AG04450 (cell line): ENCODE measurements at regions not wholly inside any gene's neighbourhood (a gene's known extent, or its start where the extent isn't known, plus 50 kb on each side); places are given as distances from the start of the nearest gene placed in this dataset.

Source experiments
- CTCF ChIA-PET: fragments of 300-600, 350-600 bp; formaldehyde crosslinking; extraction: SDS; loops from one replicate; lab custom pipeline; 2022; ENCODE audit warnings: antibody characterized with exemption, inconsistent platforms; lab: Charles Lee
- POLR2A ChIA-PET: fragments of 350-600 bp; formaldehyde crosslinking; extraction: SDS; loops from one replicate; lab custom pipeline; 2021; ENCODE audit warnings: antibody characterized with exemption, inconsistent platforms; lab: Yijun Ruan, JAX
- DNase-seq: peaks from one replicate; pipeline ENCODE4 v3.0.0-alpha.2; 2011; ENCODE audit warnings: low read depth, low spot score
- H3K27ac ChIP-seq: one replicate; pipeline ENCODE4 v1.5.1; 2012; ENCODE audit warnings: low read depth, low read length, control low read depth
- H3K27me3 ChIP-seq: one replicate; pipeline ENCODE4 v1.6.0; 2012; ENCODE audit warnings: low read length; ENCODE audit not compliant: control insufficient read depth, insufficient read depth
- H3K4me3 ChIP-seq: 2 replicates; pipeline ENCODE4 v1.5.1; 2011; ENCODE audit warnings: mild to moderate bottlenecking, low read depth, low read length, control low read depth
- H3K9me3 ChIP-seq: 2 replicates; pipeline ENCODE4 v1.5.1; 2012; ENCODE audit warnings: low read length; ENCODE audit not compliant: control insufficient read depth, insufficient read depth
- TF ChIP-seq, protein P1 (sequence below): IDR thresholded peaks from 2 replicates; pipeline ENCODE4 v1.5.1; 2011; ENCODE audit warnings: low read depth, low read length, control low read depth, inconsistent platforms

DNA sequence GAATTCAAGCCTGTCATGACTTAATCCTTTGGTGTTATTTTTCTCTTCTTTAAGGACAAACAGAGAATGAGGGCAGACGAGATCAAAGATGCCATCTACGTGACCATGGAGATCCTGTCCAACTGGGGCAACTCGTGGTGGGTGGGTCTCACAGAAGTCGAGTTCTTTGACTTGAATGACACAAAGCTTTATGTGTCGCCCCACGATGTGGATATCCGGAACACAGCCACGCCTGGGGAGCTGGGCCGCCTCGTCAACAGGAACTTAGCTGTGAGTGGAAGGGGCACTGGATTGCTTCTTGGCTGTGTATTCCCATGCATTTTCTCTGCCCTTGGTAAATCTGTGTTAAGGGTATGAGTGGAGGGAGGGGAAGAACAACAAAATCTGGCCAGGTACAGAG, 158.7 kb downstream of the KATNIP start:
- ChIA-PET POLR2A (no interaction called here), CTCF (no interaction called here)
- no peak for DNase-seq
- Histone ChIP-seq H3K27me3 (no peaks in the 10 kb centered on the region), H3K4me3 (no peak overlapping the region), H3K27ac (no peak overlapping the region), H3K9me3 (no peaks in the 10 kb centered on the region; the same call in 1 of the 2 replicates)
- TF ChIP-seq, protein P1, sequence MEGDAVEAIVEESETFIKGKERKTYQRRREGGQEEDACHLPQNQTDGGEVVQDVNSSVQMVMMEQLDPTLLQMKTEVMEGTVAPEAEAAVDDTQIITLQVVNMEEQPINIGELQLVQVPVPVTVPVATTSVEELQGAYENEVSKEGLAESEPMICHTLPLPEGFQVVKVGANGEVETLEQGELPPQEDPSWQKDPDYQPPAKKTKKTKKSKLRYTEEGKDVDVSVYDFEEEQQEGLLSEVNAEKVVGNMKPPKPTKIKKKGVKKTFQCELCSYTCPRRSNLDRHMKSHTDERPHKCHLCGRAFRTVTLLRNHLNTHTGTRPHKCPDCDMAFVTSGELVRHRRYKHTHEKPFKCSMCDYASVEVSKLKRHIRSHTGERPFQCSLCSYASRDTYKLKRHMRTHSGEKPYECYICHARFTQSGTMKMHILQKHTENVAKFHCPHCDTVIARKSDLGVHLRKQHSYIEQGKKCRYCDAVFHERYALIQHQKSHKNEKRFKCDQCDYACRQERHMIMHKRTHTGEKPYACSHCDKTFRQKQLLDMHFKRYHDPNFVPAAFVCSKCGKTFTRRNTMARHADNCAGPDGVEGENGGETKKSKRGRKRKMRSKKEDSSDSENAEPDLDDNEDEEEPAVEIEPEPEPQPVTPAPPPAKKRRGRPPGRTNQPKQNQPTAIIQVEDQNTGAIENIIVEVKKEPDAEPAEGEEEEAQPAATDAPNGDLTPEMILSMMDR, result no peak

DNA sequence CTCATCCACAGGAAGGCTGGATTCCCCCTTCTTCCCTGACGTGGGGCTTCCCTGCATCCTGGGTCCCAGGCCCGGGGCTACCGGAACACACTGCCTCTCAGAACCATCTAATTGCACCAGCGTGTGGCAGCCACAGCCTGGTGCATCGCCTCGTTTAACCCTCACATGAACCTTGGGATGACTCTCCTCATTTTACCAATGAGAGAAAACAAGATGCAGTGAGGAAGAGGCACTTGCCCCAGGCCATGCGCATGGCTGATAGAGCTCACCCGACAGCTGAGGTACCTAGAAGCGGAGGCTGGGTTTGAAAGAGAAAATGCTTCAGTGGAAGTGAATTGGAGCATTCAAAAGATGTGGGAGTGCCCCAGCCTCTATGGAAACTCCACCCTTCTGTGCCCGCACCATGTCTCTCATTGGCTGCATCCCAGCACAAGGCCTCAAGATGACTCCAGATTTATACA, 162.3 kb downstream of the KATNIP start:
- no peak overlapping the region for H3K4me3 ChIP-seq
- DNase-seq, result no peak
- CTCF ChIA-PET, result no interaction called here
- H3K9me3 ChIP-seq, result no peaks in the 10 kb centered on the region; the same call in 1 of the 2 replicates
- POLR2A ChIA-PET, result no interaction called here
- H3K27me3 ChIP-seq, result no peaks in the 10 kb centered on the region
- TF ChIP-seq, protein P1, result no peak
- no peak overlapping the region for H3K27ac ChIP-seq

DNA sequence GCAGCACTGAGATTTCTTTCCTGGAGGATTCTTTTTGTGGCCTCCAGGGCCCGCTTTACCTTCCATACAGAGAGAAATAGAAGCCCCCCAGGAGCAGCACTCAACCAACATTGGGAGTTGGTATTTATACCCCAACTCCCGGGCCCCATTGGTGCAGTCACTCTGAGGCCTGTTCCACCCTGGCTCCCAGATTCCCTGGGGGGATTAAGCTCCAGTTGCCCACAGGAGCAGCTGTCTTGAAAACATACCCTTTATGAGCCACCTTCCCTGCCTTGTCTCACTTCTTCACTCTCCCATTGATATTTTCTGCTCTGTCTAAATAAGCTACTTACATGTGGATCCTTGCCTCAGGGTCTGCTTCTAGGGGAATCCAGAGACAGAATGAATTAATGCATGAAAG, 167.8 kb downstream of the KATNIP start:
- no peak overlapping the region for H3K27ac ChIP-seq
- no peak overlapping the region for H3K4me3 ChIP-seq
- TF ChIP-seq, protein P1, result no peak
- no peaks in the 10 kb centered on the region for H3K9me3 ChIP-seq
- CTCF ChIA-PET, result no interaction called here
- H3K27me3 ChIP-seq, result no peaks in the 10 kb centered on the region
- no peak for DNase-seq
- POLR2A ChIA-PET, result no interaction called here

DNA sequence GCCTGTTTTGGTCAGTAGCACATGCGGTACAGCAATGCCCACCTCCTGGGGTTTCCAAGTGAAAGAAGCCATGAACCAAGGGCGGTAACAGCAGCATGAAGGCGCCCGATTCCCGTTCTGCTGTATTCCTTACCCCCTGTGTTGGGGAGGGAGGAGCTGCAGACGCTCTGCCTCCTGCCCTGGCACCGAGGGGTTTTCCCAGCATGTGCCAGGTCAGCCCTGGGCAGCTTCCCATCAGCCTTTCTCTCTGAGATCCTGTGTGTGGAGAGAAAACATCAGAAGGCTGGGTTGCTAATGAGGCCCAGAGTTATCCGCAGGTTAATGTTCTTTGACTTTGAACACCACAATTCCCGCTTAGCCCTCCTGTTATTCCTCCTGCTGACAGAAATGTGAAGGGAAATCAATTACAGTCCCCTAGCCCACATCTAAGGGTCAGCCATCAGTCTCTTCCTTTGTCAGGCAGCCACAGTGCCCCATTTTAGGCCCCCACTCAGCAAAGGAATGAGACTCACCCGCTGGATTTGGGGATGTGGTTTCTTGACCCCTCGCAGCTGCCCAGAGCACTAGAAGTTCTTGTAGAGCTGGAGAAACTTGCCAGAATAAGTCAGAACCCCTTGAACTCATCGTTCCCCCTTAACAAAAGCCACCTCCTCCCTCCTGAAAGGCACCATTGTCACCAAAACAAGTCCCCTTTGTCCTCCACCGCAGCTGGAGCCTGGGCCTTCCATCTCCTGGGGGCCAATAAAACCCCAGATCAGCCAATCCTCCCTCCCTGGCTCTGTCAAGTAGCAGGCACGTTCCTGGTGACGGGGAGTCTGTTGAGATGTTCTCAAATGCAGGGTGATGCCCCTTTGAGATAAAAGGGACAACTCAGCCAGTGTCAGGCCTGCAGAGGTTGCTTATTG, 168.5 kb downstream of the KATNIP start:
- CTCF ChIA-PET, result no interaction called here
- TF ChIP-seq, protein P1, result no peak

DNA sequence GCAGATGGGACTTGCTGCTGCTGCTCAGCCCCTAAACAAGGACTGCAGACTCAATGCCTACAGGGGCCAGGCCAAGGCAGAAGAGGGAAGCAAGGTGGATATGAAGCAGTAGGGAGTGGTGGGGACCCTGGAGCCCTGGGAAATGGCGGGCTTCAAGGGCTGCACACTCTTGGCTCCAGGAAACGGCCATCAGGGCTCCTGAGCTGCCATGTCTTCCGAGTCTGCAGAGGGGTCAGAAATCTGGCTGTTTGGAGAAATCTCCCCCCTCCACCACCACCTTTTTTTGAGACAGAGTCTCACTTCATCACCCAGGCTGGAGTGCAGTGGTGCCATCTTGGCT, 169.1 kb downstream of the KATNIP start:
- CTCF ChIA-PET, result interaction anchor here (2.3 kb wide), 1 partner anchor 79 kb away, joined by 8 read pairs; no protein-coding TSS in a partner anchor
- POLR2A ChIA-PET, result no interaction called here
- no peak for DNase-seq
- H3K9me3 ChIP-seq, result no peaks in the 10 kb centered on the region
- no peak overlapping the region for H3K4me3 ChIP-seq
- H3K27ac ChIP-seq, result no peak overlapping the region
- no peaks in the 10 kb centered on the region for H3K27me3 ChIP-seq
- TF ChIP-seq, protein P1, result no peak

More for the DNA sequence above, 168.5 kb downstream of the KATNIP start:
- DNase-seq, result no peak
- H3K4me3 ChIP-seq, result no peak overlapping the region
- POLR2A ChIA-PET, result no interaction called here
- no peaks in the 10 kb centered on the region for H3K27me3 ChIP-seq
- H3K9me3 ChIP-seq, result no peaks in the 10 kb centered on the region
- H3K27ac ChIP-seq, result no peak overlapping the region
